ENCODE measurements at regions not wholly inside any gene's neighbourhood (a gene's known extent, or its start where the extent isn't known, plus 50 kb on each side); places are given as distances from the start of the nearest gene placed in this dataset.

GRCh38 chr11:80958987-80959386 lies 1518.2 kb upstream of the TENM4 start:
- Histone ChIP-seq H4K91ac (ENCODE audit: insufficient read depth, low read depth, low read length) (no peak overlapping the region), H2BK20ac (ENCODE audit: low read depth, low read length) (no peak overlapping the region), H2BK5ac (ENCODE audit: low read depth, low read length, poor library complexity, severe bottlenecking) (no peak overlapping the region), H3K27me3 (ENCODE audit: control insufficient read depth, insufficient read depth, low read length) (no peaks in the 10 kb centered on the region), H2BK120ac (ENCODE audit: low read depth, low read length) (no peak overlapping the region), H2AK5ac (ENCODE audit: low read depth, low read length) (no peak overlapping the region), H3K56ac (ENCODE audit: extremely low read depth, insufficient read depth, low read length) (no peak overlapping the region), H2BK15ac (ENCODE audit: low read depth, low read length) (no peak overlapping the region), H3K23ac (ENCODE audit: low read depth, low read length) (no peak overlapping the region), H2AFZ (replicated peaks; ENCODE audit: low read length, poor library complexity) (no peak overlapping the region), H3K9me3 (ENCODE audit: control insufficient read depth, insufficient read depth, low read length) (no peaks in the 10 kb centered on the region), H4K5ac (ENCODE audit: low read depth, low read length) (no peak overlapping the region), H3K4me1 (ENCODE audit: control insufficient read depth, insufficient read depth, low read length) (no peaks in the 10 kb centered on the region), H2AK9ac (replicated peaks; ENCODE audit: low read depth, low read length, poor library complexity) (no peak overlapping the region), H3K4me2 (ENCODE audit: low read depth, low read length) (no peak overlapping the region), H3K9ac (ENCODE audit: low read depth, low read length) (no peak overlapping the region), H3K36me3 (ENCODE audit: control insufficient read depth, insufficient read depth, low read length) (no peaks in the 10 kb centered on the region), H3K4me3 (ENCODE audit: insufficient read depth, low read depth, low read length) (no peak overlapping the region), H3K18ac (ENCODE audit: low read depth, low read length) (no peak overlapping the region), H4K20me1 (ENCODE audit: insufficient read depth, low read length) (no peaks in the 10 kb centered on the region), H3K9me1 (ENCODE audit: insufficient read depth, low read length) (no peaks in the 10 kb centered on the region), H4K8ac (ENCODE audit: low read depth in 2 of 2, low read length in 2 of 2) (no peak overlapping the region), H3K4ac (ENCODE audit: low read depth, low read length) (no peak overlapping the region), H3K79me1 (ENCODE audit: low read depth in 1 of 2, low read length in 2 of 2) (no peaks in the 10 kb centered on the region), H3K27ac (ENCODE audit: insufficient read depth, low read length) (no peak overlapping the region), H3K14ac (replicated peaks; ENCODE audit: low read depth, low read length) (no peak overlapping the region)
- in situ Hi-C loops (cut with MboI; ENCODE audit: low sequenced_read_pairs) (no loop called here), intact Hi-C loops (cut with micrococcal nuclease) (no loop called here), dilution Hi-C loops (cut with HindIII; ENCODE audit: low sequenced_read_pairs, unreplicated experiment) (no loop called here)
- BruUV-seq (replicated peaks) = no TSS peak
- 70% methylated on average over 2 of the region's 4 CpGs; no CpG with 5 or more reads in 1 of the 2 experiments for WGBS, 2 experiments (ENCODE audit: extremely low coverage in 2 of 2, insufficient read length in 1 of 2)
- ChIA-PET POLR2A (ENCODE audit: unreplicated experiment) (no interaction called here), CTCF (no interaction called here)
- ATAC-seq (ENCODE audit: low read depth) (no peak), DNase-seq (no peak)
- TF ChIP-seq CHD1 (IDR thresholded peaks at IDR 0.05; ENCODE audit: low read depth, low read length) (no peak), BHLHE40 (IDR thresholded peaks at IDR 0.05; ENCODE audit: low read depth, low read length) (no peak), MXI1 (IDR thresholded peaks at IDR 0.05; ENCODE audit: borderline replicate concordance, low read depth, low read length) (no peak), MAFK (IDR thresholded peaks at IDR 0.05; ENCODE audit: low read depth, low read length) (no peak), RCOR1 (IDR thresholded peaks at IDR 0.05; ENCODE audit: insufficient replicate concordance, low read length) (no peak), ELK1 (IDR thresholded peaks at IDR 0.05; ENCODE audit: borderline replicate concordance, low read depth, low read length) (no peak), NFE2L2 (IDR thresholded peaks at IDR 0.05; ENCODE audit: low read depth, low read length) (no peak), POLR2A (IDR thresholded peaks at IDR 0.05; ENCODE audit: low read depth, low read length) (no peak), RFX5 (IDR thresholded peaks at IDR 0.05; ENCODE audit: low read depth, low read length) (no peak), MAZ (IDR thresholded peaks at IDR 0.05; ENCODE audit: borderline replicate concordance, low read depth, low read length) (no peak), SMC3 (IDR thresholded peaks at IDR 0.05; ENCODE audit: low read depth, low read length) (no peak), FOS (IDR thresholded peaks at IDR 0.05; ENCODE audit: low read depth, low read length) (no peak), RAD21 (IDR thresholded peaks at IDR 0.05; ENCODE audit: low read length) (no peak)
- TF ChIP-seq, protein P1, sequence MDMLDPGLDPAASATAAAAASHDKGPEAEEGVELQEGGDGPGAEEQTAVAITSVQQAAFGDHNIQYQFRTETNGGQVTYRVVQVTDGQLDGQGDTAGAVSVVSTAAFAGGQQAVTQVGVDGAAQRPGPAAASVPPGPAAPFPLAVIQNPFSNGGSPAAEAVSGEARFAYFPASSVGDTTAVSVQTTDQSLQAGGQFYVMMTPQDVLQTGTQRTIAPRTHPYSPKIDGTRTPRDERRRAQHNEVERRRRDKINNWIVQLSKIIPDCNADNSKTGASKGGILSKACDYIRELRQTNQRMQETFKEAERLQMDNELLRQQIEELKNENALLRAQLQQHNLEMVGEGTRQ (IDR thresholded peaks at IDR 0.05; ENCODE audit: low read depth, low read length) = no peak
- TF ChIP-seq, protein P2, sequence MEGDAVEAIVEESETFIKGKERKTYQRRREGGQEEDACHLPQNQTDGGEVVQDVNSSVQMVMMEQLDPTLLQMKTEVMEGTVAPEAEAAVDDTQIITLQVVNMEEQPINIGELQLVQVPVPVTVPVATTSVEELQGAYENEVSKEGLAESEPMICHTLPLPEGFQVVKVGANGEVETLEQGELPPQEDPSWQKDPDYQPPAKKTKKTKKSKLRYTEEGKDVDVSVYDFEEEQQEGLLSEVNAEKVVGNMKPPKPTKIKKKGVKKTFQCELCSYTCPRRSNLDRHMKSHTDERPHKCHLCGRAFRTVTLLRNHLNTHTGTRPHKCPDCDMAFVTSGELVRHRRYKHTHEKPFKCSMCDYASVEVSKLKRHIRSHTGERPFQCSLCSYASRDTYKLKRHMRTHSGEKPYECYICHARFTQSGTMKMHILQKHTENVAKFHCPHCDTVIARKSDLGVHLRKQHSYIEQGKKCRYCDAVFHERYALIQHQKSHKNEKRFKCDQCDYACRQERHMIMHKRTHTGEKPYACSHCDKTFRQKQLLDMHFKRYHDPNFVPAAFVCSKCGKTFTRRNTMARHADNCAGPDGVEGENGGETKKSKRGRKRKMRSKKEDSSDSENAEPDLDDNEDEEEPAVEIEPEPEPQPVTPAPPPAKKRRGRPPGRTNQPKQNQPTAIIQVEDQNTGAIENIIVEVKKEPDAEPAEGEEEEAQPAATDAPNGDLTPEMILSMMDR (conservative IDR thresholded peaks at IDR 0.05; ENCODE audit: low read depth, low read length) = no peak
